ENCODE measurements at regions not wholly inside any gene's neighbourhood (a gene's known extent, or its start where the extent isn't known, plus 50 kb on each side); places are given as distances from the start of the nearest gene placed in this dataset.

DNA sequence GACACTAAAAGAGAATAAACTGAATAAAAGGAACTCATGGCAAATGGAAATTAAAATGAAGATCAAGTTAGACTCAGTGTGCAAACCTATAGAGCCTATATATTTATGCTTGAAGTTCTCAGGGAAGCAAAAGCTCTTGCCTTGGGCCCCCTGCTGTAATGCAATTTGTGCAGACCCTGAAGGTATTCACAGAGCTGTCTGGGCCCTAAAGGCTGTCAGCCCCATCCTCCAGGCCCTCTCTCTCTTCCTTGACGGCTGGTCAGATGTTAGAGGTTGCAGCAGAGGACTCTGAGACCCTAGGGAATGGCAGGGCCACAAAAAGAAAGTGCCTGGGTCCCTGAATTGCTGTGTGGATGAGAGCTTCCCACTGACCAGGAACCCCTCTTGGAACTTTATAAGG lies 283.9 kb upstream of the TUT7 start:
- POLR2A ChIA-PET: interaction anchor here (0.7 kb wide), 2 partner anchors 49 to 203 kb away, joined by 3 read pairs; no protein-coding TSS in a partner anchor
- H3K79me2 ChIP-seq (ENCODE audit: control insufficient read depth, insufficient read depth, low read length): no peaks in the 10 kb centered on the region
- no TSS peak for BruUV-seq (replicated peaks)
- H3K4me2 ChIP-seq (ENCODE audit: insufficient read depth, low read length): no peak overlapping the region
- no peaks in the 10 kb centered on the region for H3K27me3 ChIP-seq (ENCODE audit: control insufficient read depth in 2 of 2, insufficient read depth in 2 of 2, low read length in 2 of 2)
- no peaks in the 10 kb centered on the region for H3K36me3 ChIP-seq (ENCODE audit: control insufficient read depth, insufficient read depth, low read length)
- no peaks in the 10 kb centered on the region for H3K9me3 ChIP-seq (replicated peaks; ENCODE audit: control insufficient read depth, insufficient read depth, low read depth, low read length)
- no peak for FAIRE-seq
- no peak overlapping the region for H3K4me3 ChIP-seq
- DNase-seq (ENCODE audit: extremely low read depth in 1 of 4, low spot score in 3 of 4): no peak
- WGBS (ENCODE audit: insufficient coverage, low coverage, missing lambda C conversion rate): 25% methylated on average over 1 of the region's 1 CpG
- TF ChIP-seq PYGO2 (tag; IDR thresholded peaks at IDR 0.05): no peak
- TF ChIP-seq ZNF644 (tag; IDR thresholded peaks at IDR 0.05; ENCODE audit: low read depth): no peak
- H3K4me1 ChIP-seq (replicated peaks in 1 of 2; ENCODE audit: control insufficient read depth in 2 of 2, insufficient read depth in 2 of 2, low read length in 2 of 2): peaks cover 0 to 10% of the 10 kb centered on the region in 2 experiments; a peak in 3 of 5 replicates
- in situ Hi-C loops (cut with MboI) (no loop called here), intact Hi-C loops (cut with micrococcal nuclease) (loop anchor here (5.0 kb wide), 1 partner anchor 684 kb away; no protein-coding TSS in a partner anchor)
- no peak for ATAC-seq
- no peak overlapping the region for H3K9ac ChIP-seq (ENCODE audit: insufficient read depth in 1 of 2, low read depth in 2 of 2, low read length in 2 of 2)
- H3K9me1 ChIP-seq (ENCODE audit: control insufficient read depth, insufficient read depth, low read length): no peaks in the 10 kb centered on the region
- H2AFZ ChIP-seq (ENCODE audit: low read depth, low read length): no peak overlapping the region
- CTCF ChIA-PET (ENCODE audit: low intra/inter-chr PET ratio): no interaction called here
- no peaks in the 10 kb centered on the region for H4K20me1 ChIP-seq (replicated peaks; ENCODE audit: control insufficient read depth, insufficient read depth, low read length)
- no peak overlapping the region for H3K27ac ChIP-seq (ENCODE audit: extremely low read depth, low read depth, low read length)

DNA sequence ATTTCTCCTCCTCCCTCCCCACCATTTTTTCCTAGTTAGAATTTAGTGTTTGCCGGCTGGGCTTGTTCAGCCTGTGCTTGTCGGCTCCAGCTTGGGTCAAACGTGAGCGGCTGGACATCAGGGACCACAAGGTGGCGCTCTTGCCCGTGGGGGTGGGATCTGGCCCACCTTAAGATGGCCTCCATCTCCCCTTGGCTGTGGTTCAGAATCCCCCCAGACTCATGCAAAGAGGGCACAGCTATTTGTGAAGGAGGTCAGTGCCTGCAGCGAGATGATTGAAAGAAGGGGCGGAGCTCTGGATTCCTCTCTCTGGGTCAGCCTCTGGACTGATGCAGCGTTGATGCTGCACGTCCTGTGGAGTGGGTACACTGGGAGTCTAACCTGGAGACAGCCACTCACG lies 283.3 kb upstream of the TUT7 start:
- no peak overlapping the region for H3K27ac ChIP-seq (ENCODE audit: extremely low read depth, low read depth, low read length)
- WGBS (ENCODE audit: insufficient coverage, low coverage, missing lambda C conversion rate): 10% methylated on average over 10 of the region's 11 CpGs
- no peaks in the 10 kb centered on the region for H3K27me3 ChIP-seq (ENCODE audit: control insufficient read depth in 2 of 2, insufficient read depth in 2 of 2, low read length in 2 of 2)
- H3K4me2 ChIP-seq (ENCODE audit: insufficient read depth, low read length): peak overlapping the region; percentile 18; the same call in 1 of the 2 replicates
- no peaks in the 10 kb centered on the region for H3K79me2 ChIP-seq (ENCODE audit: control insufficient read depth, insufficient read depth, low read length)
- ATAC-seq (peak; percentile 89), FAIRE-seq (no peak), DNase-seq (ENCODE audit: extremely low read depth in 1 of 4, low spot score in 3 of 4) (peak; percentile 33 to 45 (median 40))
- no peak overlapping the region for H3K9ac ChIP-seq (ENCODE audit: insufficient read depth in 1 of 2, low read depth in 2 of 2, low read length in 2 of 2)
- no peaks in the 10 kb centered on the region for H3K9me3 ChIP-seq (replicated peaks; ENCODE audit: control insufficient read depth, insufficient read depth, low read depth, low read length)
- H3K36me3 ChIP-seq (ENCODE audit: control insufficient read depth, insufficient read depth, low read length): no peaks in the 10 kb centered on the region
- no TSS peak for BruUV-seq (replicated peaks)
- no peak overlapping the region for H3K4me3 ChIP-seq
- H2AFZ ChIP-seq (ENCODE audit: low read depth, low read length): no peak overlapping the region; the same call in 1 of the 2 replicates
- H3K4me1 ChIP-seq (replicated peaks in 1 of 2; ENCODE audit: control insufficient read depth in 2 of 2, insufficient read depth in 2 of 2, low read length in 2 of 2): peaks cover 0 to 10% of the 10 kb centered on the region in 2 experiments; a peak in 3 of 5 replicates
- H3K9me1 ChIP-seq (ENCODE audit: control insufficient read depth, insufficient read depth, low read length): no peaks in the 10 kb centered on the region
- ChIA-PET CTCF (ENCODE audit: low intra/inter-chr PET ratio) (no interaction called here), POLR2A (interaction anchor here (0.7 to 0.8 kb wide), 2 partner anchors 50 to 259 kb away, joined by 3 to 4 read pairs; no protein-coding TSS in a partner anchor)
- H4K20me1 ChIP-seq (replicated peaks; ENCODE audit: control insufficient read depth, insufficient read depth, low read length): no peaks in the 10 kb centered on the region
- in situ Hi-C loops (cut with MboI): no loop called here
- intact Hi-C loops (cut with micrococcal nuclease): loop anchor here (5.0 kb wide), 1 partner anchor 685 kb away; no protein-coding TSS in a partner anchor
- TF ChIP-seq, protein P1, sequence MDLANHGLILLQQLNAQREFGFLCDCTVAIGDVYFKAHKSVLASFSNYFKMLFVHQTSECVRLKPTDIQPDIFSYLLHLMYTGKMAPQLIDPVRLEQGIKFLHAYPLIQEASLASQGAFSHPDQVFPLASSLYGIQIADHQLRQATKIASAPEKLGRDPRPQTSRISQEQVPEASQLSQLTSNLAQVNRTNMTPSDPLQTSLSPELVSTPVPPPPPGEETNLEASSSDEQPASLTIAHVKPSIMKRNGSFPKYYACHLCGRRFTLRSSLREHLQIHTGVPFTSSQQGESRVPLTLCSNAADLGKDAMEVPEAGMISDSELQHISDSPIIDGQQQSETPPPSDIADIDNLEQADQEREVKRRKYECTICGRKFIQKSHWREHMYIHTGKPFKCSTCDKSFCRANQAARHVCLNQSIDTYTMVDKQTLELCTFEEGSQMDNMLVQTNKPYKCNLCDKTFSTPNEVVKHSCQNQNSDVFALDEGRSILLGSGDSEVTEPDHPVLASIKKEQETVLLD (IDR thresholded peaks at IDR 0.05): no peak
- TF ChIP-seq TARDBP (IDR thresholded peaks at IDR 0.05) (no peak), STAT5B (CRISPR knock-in tag; IDR thresholded peaks at IDR 0.05) (no peak)
- TF ChIP-seq, protein P2, sequence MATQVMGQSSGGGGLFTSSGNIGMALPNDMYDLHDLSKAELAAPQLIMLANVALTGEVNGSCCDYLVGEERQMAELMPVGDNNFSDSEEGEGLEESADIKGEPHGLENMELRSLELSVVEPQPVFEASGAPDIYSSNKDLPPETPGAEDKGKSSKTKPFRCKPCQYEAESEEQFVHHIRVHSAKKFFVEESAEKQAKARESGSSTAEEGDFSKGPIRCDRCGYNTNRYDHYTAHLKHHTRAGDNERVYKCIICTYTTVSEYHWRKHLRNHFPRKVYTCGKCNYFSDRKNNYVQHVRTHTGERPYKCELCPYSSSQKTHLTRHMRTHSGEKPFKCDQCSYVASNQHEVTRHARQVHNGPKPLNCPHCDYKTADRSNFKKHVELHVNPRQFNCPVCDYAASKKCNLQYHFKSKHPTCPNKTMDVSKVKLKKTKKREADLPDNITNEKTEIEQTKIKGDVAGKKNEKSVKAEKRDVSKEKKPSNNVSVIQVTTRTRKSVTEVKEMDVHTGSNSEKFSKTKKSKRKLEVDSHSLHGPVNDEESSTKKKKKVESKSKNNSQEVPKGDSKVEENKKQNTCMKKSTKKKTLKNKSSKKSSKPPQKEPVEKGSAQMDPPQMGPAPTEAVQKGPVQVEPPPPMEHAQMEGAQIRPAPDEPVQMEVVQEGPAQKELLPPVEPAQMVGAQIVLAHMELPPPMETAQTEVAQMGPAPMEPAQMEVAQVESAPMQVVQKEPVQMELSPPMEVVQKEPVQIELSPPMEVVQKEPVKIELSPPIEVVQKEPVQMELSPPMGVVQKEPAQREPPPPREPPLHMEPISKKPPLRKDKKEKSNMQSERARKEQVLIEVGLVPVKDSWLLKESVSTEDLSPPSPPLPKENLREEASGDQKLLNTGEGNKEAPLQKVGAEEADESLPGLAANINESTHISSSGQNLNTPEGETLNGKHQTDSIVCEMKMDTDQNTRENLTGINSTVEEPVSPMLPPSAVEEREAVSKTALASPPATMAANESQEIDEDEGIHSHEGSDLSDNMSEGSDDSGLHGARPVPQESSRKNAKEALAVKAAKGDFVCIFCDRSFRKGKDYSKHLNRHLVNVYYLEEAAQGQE (IDR thresholded peaks at IDR 0.05; ENCODE audit: borderline replicate concordance): peak; percentile 15; the same call in 1 of the 2 replicates
- TF ChIP-seq, protein P2 (CRISPR knock-in tag; IDR thresholded peaks at IDR 0.05; ENCODE audit: low read depth): no peak

Measured in K562 (cell line).